Adrenal gland (tissue), 9 donors: ENCODE measurements at regions not wholly inside any gene's neighbourhood (a gene's known extent, or its start where the extent isn't known, plus 50 kb on each side); places are given as distances from the start of the nearest gene placed in this dataset.

Experiments
- DNase-seq, 7 donors: peaks; one replicate each; pipeline ENCODE4 v3.0.0-alpha.2; 2019 to 2020
- H3K27ac ChIP-seq, 5 donors: fragments of 200-600 bp; sonication (generic) in 4 of 5; 1 replicate in 3 of 5; 2 replicates in 2 of 5; pipeline versions ENCODE4 v1.5.1 to v1.8.0; 2016 to 2020; ENCODE audit warnings: mild to moderate bottlenecking in 1 of 5
- H3K27me3 ChIP-seq: fragments of 200-600 bp; 2 replicates; pipeline ENCODE4 v1.8.0; 2021
- H3K36me3 ChIP-seq, 2 donors: fragments of 200-600 bp; replicated peaks in 1 of 2; 1 replicate in 1 of 2; 2 replicates in 1 of 2; pipeline versions ENCODE4 v1.5.1 to v1.8.0; 2018 to 2022
- H3K4me1 ChIP-seq, 2 donors: fragments of 200-600 bp; replicated peaks in 1 of 2; 1 replicate in 1 of 2; 2 replicates in 1 of 2; pipeline versions ENCODE4 v1.5.1 to v1.8.0; 2018 to 2021
- H3K4me3 ChIP-seq, 4 donors: fragments of 200-600 bp; sonication (generic) in 3 of 4; one replicate each; pipeline ENCODE4 v1.5.1; 2016 to 2018
- H3K9me3 ChIP-seq, 3 donors: fragments of 200-600 bp; sonication (generic) in 1 of 3; replicated peaks in 1 of 3; 1 replicate in 2 of 3; 2 replicates in 1 of 3; pipeline versions ENCODE4 v1.5.1 to v1.8.0; 2016 to 2021
- POLR2A ChIP-seq, 2 donors: fragments of 450-650 bp; IDR thresholded peaks; one replicate each; pipeline ENCODE4 v1.6.1; 2017; ENCODE audit warnings: antibody characterized with exemption in 2 of 2, mild to moderate bottlenecking in 2 of 2, moderate library complexity in 1 of 2
- WGBS, 4 donors: extraction: QIAGEN DNeasy Blood & Tissue Kit in 2 of 4; methylation state at CpG; one replicate each; pipeline versions ENCODE4 v1.1.5 to v1.1.7; 2013 to 2017; 5-methylcytosine and 5-hydroxymethylcytosine counted together
- intact Hi-C, 2 donors: fragments of 100-400 bp; cut with DNase I; formaldehyde crosslinking; loops; one replicate each; pipeline versions ENCODE4 v1.14.1 to v1.15.0; 2022 to 2023
- TF ChIP-seq, protein P1 (sequence below), 6 experiments: fragments of 450-650 bp in 4 of 6; fragments of 200-600 bp in 2 of 6; sonication (generic) in 1 of 6; IDR thresholded peaks; 1 replicate in 5 of 6; 2 replicates in 1 of 6; pipeline versions ENCODE4 v1.5.1 to v1.8.0; 2016 to 2021; ENCODE audit warnings: antibody characterized with exemption in 6 of 6, mild to moderate bottlenecking in 2 of 6, moderate library complexity in 1 of 6
- donor health status: healthy with polysubstance abuse.
- donor health status: Bipolar disorder and iron deficiency.
- donor health status: DM: yes; HTN: yes; CAD: no.
- donor health status: DM: no; HTN: no; CAD: no.
- donor health status: DM: no; HTN: no; CAD: no.

DNA sequence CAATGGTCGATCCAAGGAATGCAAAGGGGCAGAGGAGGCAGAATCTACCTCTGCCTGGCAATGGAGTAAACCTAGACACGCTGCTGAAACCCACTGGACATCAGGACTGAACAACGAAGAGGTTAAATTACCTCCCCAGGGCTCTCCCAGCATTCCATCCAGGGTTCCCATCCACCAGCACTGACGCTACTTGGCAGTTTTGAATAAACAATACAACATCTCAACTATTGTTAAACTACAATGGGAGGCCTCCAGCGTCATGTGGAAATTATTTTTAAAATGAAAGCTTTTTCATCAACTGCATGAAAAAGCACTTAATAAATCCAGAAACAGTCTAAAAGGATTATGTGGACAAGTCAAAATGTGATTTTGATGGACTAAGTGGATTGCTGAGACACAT is 96.8 kb upstream of the NHSL1 start:
- intact Hi-C loops, result loop anchor here in 1 of 2 donors (10.0 kb wide), 1 partner anchor 481 kb away; no protein-coding TSS in a partner anchor
- H3K27ac ChIP-seq, result no peak overlapping the region

DNA sequence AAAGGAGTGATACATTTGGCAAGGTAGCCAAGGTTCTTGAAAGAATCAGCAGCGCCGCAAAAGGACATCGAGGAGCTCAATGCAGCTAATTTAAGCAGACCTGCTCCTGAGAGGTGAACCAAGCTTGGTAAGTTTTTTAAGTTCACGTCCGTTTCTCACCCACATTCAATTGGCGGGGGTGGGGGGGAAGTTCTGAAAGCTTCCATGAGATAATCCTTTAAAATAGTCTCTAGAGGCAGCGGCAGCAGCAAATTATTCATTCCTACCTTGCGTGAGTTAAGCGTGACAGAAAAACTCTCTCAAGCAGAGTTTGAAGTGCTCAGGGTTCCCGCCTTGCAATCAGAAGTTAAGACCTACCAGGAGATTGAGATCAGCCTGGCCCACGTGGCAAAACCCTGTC is 97.3 kb upstream of the NHSL1 start:
- H3K27me3 ChIP-seq, result no peaks in the 10 kb centered on the region
- H3K36me3 ChIP-seq, result no peaks in the 10 kb centered on the region
- no peak overlapping the region for H3K4me3 ChIP-seq
- H3K27ac ChIP-seq, result no peak overlapping the region
- no peaks in the 10 kb centered on the region for H3K9me3 ChIP-seq
- 90 to 93% (median 92%) methylated on average over 11 of the region's 11 CpGs for WGBS, 4 donors
- no peak for DNase-seq
- peaks cover 6 to 22% of the 10 kb centered on the region in 2 donors for H3K4me1 ChIP-seq
- TF ChIP-seq, protein P1, sequence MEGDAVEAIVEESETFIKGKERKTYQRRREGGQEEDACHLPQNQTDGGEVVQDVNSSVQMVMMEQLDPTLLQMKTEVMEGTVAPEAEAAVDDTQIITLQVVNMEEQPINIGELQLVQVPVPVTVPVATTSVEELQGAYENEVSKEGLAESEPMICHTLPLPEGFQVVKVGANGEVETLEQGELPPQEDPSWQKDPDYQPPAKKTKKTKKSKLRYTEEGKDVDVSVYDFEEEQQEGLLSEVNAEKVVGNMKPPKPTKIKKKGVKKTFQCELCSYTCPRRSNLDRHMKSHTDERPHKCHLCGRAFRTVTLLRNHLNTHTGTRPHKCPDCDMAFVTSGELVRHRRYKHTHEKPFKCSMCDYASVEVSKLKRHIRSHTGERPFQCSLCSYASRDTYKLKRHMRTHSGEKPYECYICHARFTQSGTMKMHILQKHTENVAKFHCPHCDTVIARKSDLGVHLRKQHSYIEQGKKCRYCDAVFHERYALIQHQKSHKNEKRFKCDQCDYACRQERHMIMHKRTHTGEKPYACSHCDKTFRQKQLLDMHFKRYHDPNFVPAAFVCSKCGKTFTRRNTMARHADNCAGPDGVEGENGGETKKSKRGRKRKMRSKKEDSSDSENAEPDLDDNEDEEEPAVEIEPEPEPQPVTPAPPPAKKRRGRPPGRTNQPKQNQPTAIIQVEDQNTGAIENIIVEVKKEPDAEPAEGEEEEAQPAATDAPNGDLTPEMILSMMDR (IDR thresholded peaks at IDR 0.05), result no peak
- no peak for TF ChIP-seq POLR2A (IDR thresholded peaks at IDR 0.05)
- intact Hi-C loops, result loop anchor here in 1 of 2 donors (10.0 kb wide), 1 partner anchor 482 kb away; no protein-coding TSS in a partner anchor

More for the DNA sequence above, 96.8 kb upstream of the NHSL1 start:
- Histone ChIP-seq H3K4me3 (no peak overlapping the region), H3K27me3 (no peaks in the 10 kb centered on the region), H3K9me3 (no peaks in the 10 kb centered on the region), H3K4me1 (peaks cover 6 to 22% of the 10 kb centered on the region in 2 donors), H3K36me3 (no peaks in the 10 kb centered on the region)
- TF ChIP-seq POLR2A (IDR thresholded peaks at IDR 0.05), result no peak
- TF ChIP-seq, protein P1 (IDR thresholded peaks at IDR 0.05), result no peak
- 80 to 92% (median 84%) methylated on average over 5 of the region's 5 CpGs for WGBS, 4 donors
- DNase-seq, result no peak

DNA sequence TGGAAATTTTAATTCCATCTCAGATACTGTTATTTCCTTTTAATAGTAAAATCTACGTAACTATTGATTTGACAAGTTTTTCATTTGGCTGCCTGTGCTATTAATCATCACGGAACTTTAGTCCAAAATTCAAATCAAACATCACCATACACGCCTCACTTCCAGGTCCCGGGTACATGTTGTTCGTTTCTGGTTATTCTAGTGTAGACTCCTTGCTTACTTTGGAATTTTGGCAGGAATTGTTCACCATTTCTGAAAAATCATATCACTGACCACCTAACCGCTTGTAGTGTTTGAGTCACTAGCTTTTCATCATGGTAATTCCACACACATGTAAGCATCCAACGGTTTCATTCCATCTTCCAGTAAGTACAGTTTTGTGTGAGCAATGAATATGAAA is 98.0 kb upstream of the NHSL1 start:
- DNase-seq, result no peak
- H3K4me1 ChIP-seq, result peaks cover 6 to 21% of the 10 kb centered on the region in 2 donors
- intact Hi-C loops, result loop anchor here in 1 of 2 donors (10.0 kb wide), 1 partner anchor 483 kb away; no protein-coding TSS in a partner anchor
- no peaks in the 10 kb centered on the region for H3K27me3 ChIP-seq
- H3K36me3 ChIP-seq, result no peaks in the 10 kb centered on the region
- H3K4me3 ChIP-seq, result no peak overlapping the region
- no peak overlapping the region for H3K27ac ChIP-seq
- no peaks in the 10 kb centered on the region for H3K9me3 ChIP-seq
- TF ChIP-seq, protein P1 (IDR thresholded peaks at IDR 0.05), result no peak
- TF ChIP-seq POLR2A (IDR thresholded peaks at IDR 0.05), result no peak
- WGBS, 4 donors, result 88 to 94% (median 93%) methylated on average over 7 of the region's 7 CpGs

DNA sequence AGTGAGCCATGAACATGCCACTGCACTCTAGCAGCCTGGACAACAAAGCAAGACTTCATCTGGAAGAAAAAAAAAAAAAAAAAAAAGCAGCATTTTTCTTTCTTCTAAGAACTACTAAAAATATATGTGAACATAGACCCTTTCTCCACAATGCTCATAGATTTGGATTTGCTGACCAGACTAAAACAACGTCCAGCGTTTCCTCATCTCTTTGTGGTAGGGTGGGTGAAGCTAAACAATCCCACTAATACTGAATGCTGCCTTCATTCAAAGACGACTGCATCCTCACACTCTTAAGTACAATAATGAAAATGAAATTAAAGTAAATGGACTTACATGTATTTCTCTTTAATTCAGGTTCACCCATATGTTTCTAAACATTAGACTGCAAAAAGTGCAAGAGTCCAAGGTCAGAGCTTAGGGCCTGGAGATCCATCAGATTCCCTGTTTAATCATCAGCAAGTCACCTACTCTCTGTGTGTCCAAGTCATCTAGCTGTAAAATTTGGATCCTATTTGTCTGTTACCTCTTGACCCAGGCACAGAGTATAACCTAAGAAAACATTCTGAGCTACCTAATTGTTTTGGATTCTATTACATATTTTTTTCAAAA is 99.4 kb upstream of the NHSL1 start:
- intact Hi-C loops, result loop anchor here in 1 of 2 donors (10.0 kb wide), 1 partner anchor 484 kb away; no protein-coding TSS in a partner anchor
- H3K4me1 ChIP-seq, result peaks cover 3 to 7% of the 10 kb centered on the region in 2 donors
- 79 to 92% (median 84%) methylated on average over 3 of the region's 3 CpGs for WGBS, 4 donors

More for the DNA sequence above, 99.4 kb upstream of the NHSL1 start:
- Histone ChIP-seq H3K27ac (no peak overlapping the region), H3K36me3 (no peaks in the 10 kb centered on the region), H3K4me3 (no peak overlapping the region), H3K27me3 (no peaks in the 10 kb centered on the region), H3K9me3 (no peaks in the 10 kb centered on the region)
- DNase-seq, result no peak
- TF ChIP-seq POLR2A (IDR thresholded peaks at IDR 0.05), result no peak
- TF ChIP-seq, protein P1 (IDR thresholded peaks at IDR 0.05), result no peak
